Vagina (tissue), 2 donors: ENCODE measurements at regions not wholly inside any gene's neighbourhood (a gene's known extent, or its start where the extent isn't known, plus 50 kb on each side); places are given as distances from the start of the nearest gene placed in this dataset.

ENCODE experiments used
- CTCF ChIP-seq, 3 experiments: fragments of 450-650 bp in 2 of 3; fragments of 200-600 bp in 1 of 3; sonication (generic) in 1 of 3; IDR thresholded peaks; one replicate each; pipeline ENCODE4 v1.5.1; 2017 to 2019; ENCODE audit warnings: antibody characterized with exemption in 3 of 3, mild to moderate bottlenecking in 2 of 3, moderate library complexity in 2 of 3
- POLR2A ChIP-seq, 2 donors: fragments of 450-650 bp; IDR thresholded peaks; one replicate each; pipeline ENCODE4 v1.6.1; 2017; ENCODE audit warnings: antibody characterized with exemption in 2 of 2, mild to moderate bottlenecking in 2 of 2, moderate library complexity in 2 of 2

DNA sequence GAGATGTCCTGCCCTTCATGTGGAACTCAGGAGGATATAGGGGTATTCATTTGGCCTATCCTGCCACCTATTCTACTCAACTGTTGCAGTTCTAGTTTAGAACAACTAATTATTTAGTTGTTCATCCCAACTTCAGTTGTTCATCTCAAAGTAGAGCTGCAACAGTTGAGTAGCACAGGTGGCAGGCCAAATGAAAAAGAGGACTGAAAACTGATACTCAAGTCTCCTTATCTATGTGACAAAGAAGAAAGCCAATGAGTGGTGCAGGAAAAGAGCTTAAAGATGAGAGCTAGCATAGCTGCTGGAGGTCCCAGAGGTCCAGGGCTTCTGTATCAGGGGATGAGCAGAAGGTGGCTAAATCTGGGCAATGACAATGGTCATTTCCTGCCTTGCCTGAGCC lies 148.9 kb upstream of the KITLG start:
- TF ChIP-seq POLR2A (IDR thresholded peaks at IDR 0.05) (no peak), CTCF (IDR thresholded peaks at IDR 0.05) (no peak)
